Neural cell (in vitro differentiated cells): ENCODE measurements at regions not wholly inside any gene's neighbourhood (a gene's known extent, or its start where the extent isn't known, plus 50 kb on each side); places are given as distances from the start of the nearest gene placed in this dataset.
"Not testable (repeated sequence)": the region's sequence is repeated elsewhere in the genome, so short reads cannot be mapped to it uniquely, and the experiment has no call there.

ENCODE experiments used
- H2AFZ ChIP-seq: fragments of 200-600, 300-800 bp; sonication (generic), shearing (Covaris generic); 2 replicates; pipeline ENCODE4 v1.6.0; 2014; ENCODE audit warnings: low read depth, mild to moderate bottlenecking, antibody characterized with exemption, low read length, moderate library complexity
- H3F3A ChIP-seq: fragments of 200-600 bp; shearing (Covaris generic); 2 replicates; pipeline ENCODE4 v1.6.1; 2016; ENCODE audit warnings: mild to moderate bottlenecking, moderate library complexity, mixed read lengths, antibody characterized with exemption, low read length; ENCODE audit not compliant: insufficient read depth, poor library complexity, severe bottlenecking
- H3K27ac ChIP-seq: fragments of 200-600, 300-800 bp; sonication (generic), shearing (Covaris generic); 2 replicates; pipeline ENCODE4 v1.5.1; 2014; ENCODE audit warnings: mild to moderate bottlenecking, low read length, moderate library complexity
- H3K27me3 ChIP-seq: fragments of 300-800, 200-600 bp; sonication (generic), shearing (Covaris generic); 2 replicates; pipeline ENCODE4 v1.6.0; 2014; ENCODE audit warnings: mild to moderate bottlenecking, low read depth, low read length, moderate library complexity; ENCODE audit not compliant: insufficient read depth
- H3K36me3 ChIP-seq: fragments of 300-800, 200-600 bp; sonication (generic), shearing (Covaris generic); 2 replicates; pipeline ENCODE4 v1.5.1; 2014; ENCODE audit warnings: mild to moderate bottlenecking, antibody characterized with exemption, low read length, moderate library complexity; ENCODE audit not compliant: insufficient read depth
- H3K4me2 ChIP-seq: fragments of 300-800, 200-600 bp; sonication (generic), shearing (Covaris generic); 2 replicates; pipeline ENCODE4 v1.6.0; 2014; ENCODE audit warnings: mild to moderate bottlenecking, low read length
- H3K4me3 ChIP-seq: fragments of 300-800, 200-600 bp; sonication (generic), shearing (Covaris generic); 2 replicates; pipeline ENCODE4 v1.5.1; 2014; ENCODE audit warnings: mild to moderate bottlenecking, low read length, moderate library complexity
- H3K79me2 ChIP-seq: fragments of 200-600 bp; shearing (Covaris generic); replicated peaks from 2 replicates; pipeline ENCODE4 v1.6.0; 2014; ENCODE audit warnings: mild to moderate bottlenecking, low read length, moderate library complexity; ENCODE audit not compliant: insufficient read depth
- H3K9ac ChIP-seq: fragments of 300-800, 200-600 bp; sonication (generic), shearing (Covaris generic); 2 replicates; pipeline ENCODE4 v1.6.1; 2016; ENCODE audit warnings: mild to moderate bottlenecking, low read length, mixed read lengths
- H3K9me2 ChIP-seq: fragments of 200-600 bp; shearing (Covaris generic); 2 replicates; pipeline ENCODE4 v1.6.1; 2016; ENCODE audit warnings: mild to moderate bottlenecking, low read length, mixed read lengths; ENCODE audit not compliant: insufficient read depth
- H3K9me3 ChIP-seq: fragments of 200-600, 300-800 bp; sonication (generic), shearing (Covaris generic); 2 replicates; pipeline ENCODE4 v1.6.1; 2016; ENCODE audit warnings: mild to moderate bottlenecking, mixed run types, low read length, moderate library complexity, mixed read lengths
- H4K20me1 ChIP-seq: fragments of 200-600 bp; shearing (Covaris generic); 2 replicates; pipeline ENCODE4 v1.6.1; 2016; ENCODE audit warnings: mild to moderate bottlenecking, mixed run types; ENCODE audit not compliant: insufficient read depth

DNA sequence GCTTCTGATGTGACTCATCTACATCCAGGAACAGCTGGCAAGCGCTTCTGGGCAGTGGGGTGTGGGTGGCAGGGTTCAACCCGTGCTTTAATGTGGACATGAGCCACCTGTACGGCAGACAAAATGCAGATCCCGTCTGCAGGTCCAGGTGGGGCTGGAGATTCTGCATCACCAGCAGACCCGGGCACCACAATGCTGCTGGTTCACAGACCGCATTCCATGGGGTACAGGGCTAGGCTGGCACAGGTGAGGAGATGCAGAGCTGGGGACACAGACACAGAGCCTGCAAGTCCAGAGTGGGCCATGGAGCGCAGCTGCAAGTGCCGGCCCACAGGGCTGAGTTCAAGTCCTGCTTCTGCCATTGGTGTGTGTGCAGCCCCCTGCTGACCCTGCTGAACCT, 203.7 kb downstream of the BANP start:
- not testable (repeated sequence) for H3F3A ChIP-seq, H3K4me2 ChIP-seq, H3K79me2 ChIP-seq, H2AFZ ChIP-seq, H3K9ac ChIP-seq, H3K27me3 ChIP-seq, H3K27ac ChIP-seq, H4K20me1 ChIP-seq, H3K9me2 ChIP-seq, H3K9me3 ChIP-seq, H3K36me3 ChIP-seq, H3K4me3 ChIP-seq

DNA sequence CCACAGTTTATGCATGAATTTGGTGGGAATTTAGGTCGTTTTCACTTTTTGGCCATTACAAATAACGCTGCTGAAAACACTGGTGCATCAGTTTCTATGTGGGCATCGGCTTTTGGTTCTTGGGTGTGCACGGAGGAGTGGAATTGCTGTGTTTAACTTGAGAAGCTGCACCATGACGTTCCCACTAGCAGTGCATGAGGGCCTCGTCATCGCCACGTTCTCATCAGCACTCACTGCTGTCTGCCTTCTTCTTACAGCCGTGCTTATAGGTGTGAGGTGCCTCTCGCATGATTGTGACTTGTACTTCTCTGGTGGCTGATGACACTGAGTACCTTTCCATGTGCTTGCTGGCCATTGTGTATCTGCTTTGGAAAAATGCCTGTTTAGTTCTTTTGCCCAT, 204.4 kb downstream of the BANP start:
- H3K4me3 ChIP-seq, H3K27ac ChIP-seq, H3K27me3 ChIP-seq, H3F3A ChIP-seq, H3K79me2 ChIP-seq, H3K4me2 ChIP-seq, H2AFZ ChIP-seq, H3K9me3 ChIP-seq, H4K20me1 ChIP-seq, H3K9me2 ChIP-seq, H3K36me3 ChIP-seq, H3K9ac ChIP-seq: not testable (repeated sequence)

DNA sequence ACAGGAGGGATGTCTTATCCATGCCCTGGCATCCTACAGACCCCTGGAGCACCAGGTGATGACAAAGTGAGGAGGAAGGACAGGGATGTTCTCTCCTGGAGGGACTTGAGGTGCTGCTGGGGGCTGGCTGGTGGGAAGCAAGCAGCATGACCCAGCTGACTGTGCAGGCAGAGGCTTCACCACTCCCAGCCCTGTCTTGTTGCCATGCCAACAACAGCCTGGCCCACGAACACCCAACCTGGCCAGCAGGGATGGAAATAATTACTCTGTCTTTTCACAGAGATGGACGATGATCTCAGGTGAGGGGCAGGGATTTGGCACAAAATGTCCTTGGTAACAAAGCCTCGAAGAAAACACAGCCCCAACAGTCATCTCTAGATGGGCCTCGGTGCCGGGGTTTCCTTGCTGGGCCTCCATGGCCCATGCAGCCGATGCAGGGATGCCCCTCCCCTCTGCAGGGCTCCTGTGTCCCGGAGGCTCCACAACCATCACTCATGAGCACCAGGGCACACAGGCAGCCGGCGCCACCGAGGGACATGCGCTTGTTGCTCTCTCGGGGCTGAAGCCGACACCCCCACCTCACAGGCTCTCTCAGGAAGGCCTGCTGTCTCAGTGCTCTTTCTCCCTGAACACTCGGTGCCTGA, 205.5 kb downstream of the BANP start:
- not testable (repeated sequence) for H3K79me2 ChIP-seq, H3K27me3 ChIP-seq, H3K27ac ChIP-seq, H3K4me2 ChIP-seq, H3K9me2 ChIP-seq, H2AFZ ChIP-seq, H3K9me3 ChIP-seq, H4K20me1 ChIP-seq, H3K9ac ChIP-seq, H3K36me3 ChIP-seq, H3F3A ChIP-seq, H3K4me3 ChIP-seq

DNA sequence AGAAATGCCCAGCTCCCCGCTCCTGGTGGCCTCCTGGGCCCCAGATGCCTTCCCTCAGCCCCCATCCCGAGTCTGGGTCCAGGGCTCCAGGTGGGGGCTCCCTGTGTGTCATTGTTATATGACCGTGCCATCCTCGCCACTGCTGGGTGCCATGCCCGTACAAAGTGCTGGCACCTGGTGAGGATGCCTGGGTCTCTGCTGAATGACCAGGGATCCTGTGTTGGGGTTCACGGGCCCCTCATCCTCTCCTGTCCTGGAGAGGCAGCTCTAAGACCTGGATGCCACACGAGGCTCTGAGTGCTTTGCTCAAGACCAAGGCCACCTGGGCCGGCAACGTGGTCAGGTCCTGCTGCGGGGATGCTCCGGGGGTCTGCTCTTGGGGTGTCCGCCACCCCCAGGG, 206.5 kb downstream of the BANP start:
- not testable (repeated sequence) for H3F3A ChIP-seq, H3K27ac ChIP-seq, H3K9me2 ChIP-seq, H3K27me3 ChIP-seq, H3K9ac ChIP-seq, H3K9me3 ChIP-seq, H2AFZ ChIP-seq, H3K79me2 ChIP-seq, H4K20me1 ChIP-seq, H3K4me3 ChIP-seq, H3K36me3 ChIP-seq, H3K4me2 ChIP-seq

DNA sequence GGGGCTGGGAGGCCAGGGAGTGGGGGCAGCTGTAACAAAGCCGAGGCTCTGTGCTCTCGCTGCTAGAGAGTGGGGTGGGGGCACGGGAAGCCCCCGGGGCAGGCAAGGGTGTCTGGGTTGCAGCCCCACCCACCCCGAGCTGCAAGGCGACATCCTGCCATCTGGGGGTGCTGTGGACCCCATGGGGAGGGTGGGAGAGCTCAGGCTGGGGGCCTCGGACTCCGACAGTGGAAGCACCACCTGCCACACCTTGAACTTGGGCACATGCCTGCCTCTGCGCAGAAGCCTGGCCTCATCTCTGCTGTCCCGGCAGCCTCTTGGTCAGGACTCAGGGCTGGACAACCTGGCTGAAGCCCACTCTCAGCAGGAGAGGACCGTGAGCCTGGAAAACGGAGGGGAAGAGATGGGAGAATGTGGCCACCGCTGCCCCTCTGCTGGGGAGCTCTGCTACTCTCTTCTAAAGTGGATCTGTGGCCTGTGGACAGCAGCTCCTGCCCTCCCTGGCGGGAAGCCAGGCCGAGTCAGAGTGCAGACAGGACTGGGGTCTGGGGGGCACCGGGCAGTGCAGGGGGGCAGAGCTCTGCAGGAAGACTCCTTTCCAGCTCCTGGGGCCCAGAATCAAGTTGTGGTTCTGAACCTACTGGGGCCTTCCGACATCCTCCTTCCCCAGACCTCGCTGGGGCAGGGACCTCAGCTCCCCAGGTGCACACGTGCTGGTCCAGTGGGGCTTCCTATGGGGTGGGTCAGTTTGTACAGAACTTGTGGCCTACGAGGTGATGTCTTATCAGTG, 207.2 kb downstream of the BANP start:
- not testable (repeated sequence) for H3K36me3 ChIP-seq, H3K4me2 ChIP-seq, H3K9me2 ChIP-seq, H3K4me3 ChIP-seq, H3K9ac ChIP-seq, H2AFZ ChIP-seq, H3K79me2 ChIP-seq, H3F3A ChIP-seq, H3K27me3 ChIP-seq, H3K27ac ChIP-seq, H4K20me1 ChIP-seq, H3K9me3 ChIP-seq

DNA sequence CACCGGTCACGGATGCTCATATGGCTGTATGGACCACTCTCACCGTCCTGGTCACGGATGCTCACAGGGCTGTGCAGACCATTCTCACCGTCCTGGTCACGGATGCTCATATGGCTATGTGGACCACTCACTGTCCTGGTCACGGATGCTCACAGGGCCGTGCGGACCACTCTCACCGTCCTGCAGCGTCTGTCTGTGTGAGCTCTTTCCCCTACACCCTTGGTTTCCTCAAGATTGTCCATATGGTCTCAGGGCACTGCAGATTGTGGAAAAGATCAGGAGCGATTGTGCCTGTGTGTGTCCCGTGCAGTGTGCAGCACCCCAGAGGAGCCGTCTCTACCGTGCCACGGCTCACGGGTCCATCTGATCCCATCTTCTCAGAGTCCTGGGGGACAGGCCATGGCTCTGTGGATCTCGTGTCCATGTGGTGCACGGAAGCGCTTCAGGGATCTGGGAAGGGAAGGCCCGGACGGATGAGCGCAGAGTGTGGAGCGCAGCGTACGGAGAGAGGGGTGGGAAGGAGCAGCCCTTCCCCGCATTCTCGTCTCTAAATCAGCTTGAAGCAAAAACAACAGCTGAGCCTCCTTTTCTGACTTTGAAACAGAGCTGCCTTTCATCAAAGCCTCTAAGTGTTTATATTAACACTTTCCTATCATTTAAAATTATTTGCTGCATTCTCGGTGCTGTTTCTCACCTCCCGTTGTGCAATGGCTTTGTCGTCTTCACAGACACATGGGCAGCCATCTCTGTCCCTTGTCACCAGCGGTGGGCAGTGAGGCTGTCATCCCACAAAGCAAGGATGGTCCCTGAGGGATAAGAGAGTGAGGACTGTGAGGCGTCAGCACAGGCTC, 208.0 kb downstream of the BANP start:
- H2AFZ ChIP-seq, H3F3A ChIP-seq, H3K79me2 ChIP-seq, H3K9me2 ChIP-seq, H3K4me2 ChIP-seq, H3K36me3 ChIP-seq, H3K4me3 ChIP-seq, H3K9ac ChIP-seq, H3K27ac ChIP-seq, H3K9me3 ChIP-seq, H4K20me1 ChIP-seq, H3K27me3 ChIP-seq: not testable (repeated sequence)

DNA sequence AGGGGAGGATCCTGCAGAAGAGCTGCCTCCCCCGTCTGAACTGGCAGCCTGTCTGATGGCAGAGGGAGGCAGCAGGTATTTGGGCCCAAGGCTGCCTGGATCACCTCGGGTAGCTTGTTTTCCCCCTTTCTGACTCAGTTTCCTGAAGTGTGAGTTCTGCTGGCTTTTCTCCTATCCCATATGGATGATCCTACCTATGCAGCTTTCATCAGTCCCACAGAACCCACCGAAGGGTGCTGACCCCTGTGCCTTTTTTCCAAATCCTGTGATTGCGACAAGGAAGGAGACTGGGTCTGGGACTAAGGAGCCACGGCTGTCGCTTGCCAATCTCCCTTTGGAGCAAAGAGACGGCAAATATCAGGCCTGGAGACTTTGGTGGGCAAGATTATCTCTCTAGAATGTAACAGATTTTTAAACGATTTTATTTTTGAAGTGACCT, 208.7 kb downstream of the BANP start:
- H3K36me3 ChIP-seq, H3K9ac ChIP-seq, H2AFZ ChIP-seq, H3K4me2 ChIP-seq, H3K9me2 ChIP-seq, H4K20me1 ChIP-seq, H3K9me3 ChIP-seq, H3K4me3 ChIP-seq, H3K27me3 ChIP-seq, H3K79me2 ChIP-seq, H3K27ac ChIP-seq, H3F3A ChIP-seq: not testable (repeated sequence)
